Stimulated activated CD8-positive, alpha-beta memory T cell treated with anti-CD3 and anti-CD28 coated beads, Interleukin-12 subunit alpha, Interleukin-12 subunit beta, amount 100 ng/mL, for 24 hours (primary cell): ENCODE measurements at regions not wholly inside any gene's neighbourhood (a gene's known extent, or its start where the extent isn't known, plus 50 kb on each side); places are given as distances from the start of the nearest gene placed in this dataset.

ENCODE experiments used
- DNase-seq: peaks from one replicate; pipeline ENCODE4 v3.0.0-alpha.2; 2020; ENCODE audit errors: extremely low read depth

- no peak for DNase-seq
Observed at GRCh38 chr12:98213556-98213955, 301.8 kb upstream of the TMPO start.

GRCh38 chr12:98217257-98217656 lies 298.1 kb upstream of the TMPO start:
- DNase-seq = no peak

- no peak for DNase-seq
Observed at GRCh38 chr12:98220636-98221035, 294.8 kb upstream of the TMPO start.

DNA sequence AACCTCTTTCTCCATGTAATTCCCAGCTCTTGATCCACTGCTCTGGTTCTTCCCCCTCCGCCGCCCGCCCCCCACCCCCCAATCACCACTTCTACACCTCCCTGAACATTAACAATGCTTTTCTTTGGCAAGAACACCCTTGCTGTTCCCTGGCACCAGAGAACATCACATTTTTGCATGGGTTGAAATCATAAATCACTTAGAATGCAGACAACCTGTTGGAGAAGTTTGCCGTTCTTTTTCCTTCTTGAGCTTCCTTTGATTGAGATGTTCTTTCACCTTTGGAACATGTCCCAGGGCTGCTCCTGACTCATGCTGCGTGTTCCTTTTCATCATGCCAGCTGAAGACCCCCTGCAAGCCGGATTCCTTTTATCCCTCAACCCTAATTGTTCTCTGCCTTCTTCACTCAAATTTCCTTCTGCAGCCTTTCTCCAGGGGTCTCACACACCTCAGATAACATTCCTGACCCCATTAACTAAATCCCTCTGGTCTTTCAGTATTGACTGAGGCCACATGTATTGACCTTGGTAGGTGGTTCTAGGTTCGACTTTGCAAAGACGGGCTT lies 294.1 kb upstream of the TMPO start:
- no peak for DNase-seq

DNA sequence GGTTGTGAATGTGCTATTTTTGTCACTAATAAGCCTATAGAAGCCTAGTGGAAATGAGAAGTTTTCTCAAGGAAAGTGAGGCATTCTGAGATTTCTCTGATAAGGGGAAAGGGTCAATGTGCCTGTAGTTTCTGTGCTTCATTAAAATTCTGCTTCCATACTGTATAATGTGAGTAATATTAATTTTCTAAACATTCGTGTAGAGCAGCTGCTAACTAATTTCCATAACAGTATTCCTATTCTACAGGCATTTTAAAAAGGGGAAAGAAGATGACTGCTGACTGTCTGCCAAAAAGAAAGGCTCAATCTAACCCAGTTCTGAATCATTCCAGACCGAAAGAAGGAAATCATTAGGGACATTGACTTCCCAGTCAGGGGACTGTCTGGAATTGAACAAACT lies 293.3 kb upstream of the TMPO start:
- DNase-seq = no peak

- no peak for DNase-seq
Observed at GRCh38 chr12:98224584-98225221, 290.7 kb upstream of the TMPO start.

- no peak for DNase-seq
Observed at GRCh38 chr12:98227162-98227561, 288.2 kb upstream of the TMPO start.

DNA sequence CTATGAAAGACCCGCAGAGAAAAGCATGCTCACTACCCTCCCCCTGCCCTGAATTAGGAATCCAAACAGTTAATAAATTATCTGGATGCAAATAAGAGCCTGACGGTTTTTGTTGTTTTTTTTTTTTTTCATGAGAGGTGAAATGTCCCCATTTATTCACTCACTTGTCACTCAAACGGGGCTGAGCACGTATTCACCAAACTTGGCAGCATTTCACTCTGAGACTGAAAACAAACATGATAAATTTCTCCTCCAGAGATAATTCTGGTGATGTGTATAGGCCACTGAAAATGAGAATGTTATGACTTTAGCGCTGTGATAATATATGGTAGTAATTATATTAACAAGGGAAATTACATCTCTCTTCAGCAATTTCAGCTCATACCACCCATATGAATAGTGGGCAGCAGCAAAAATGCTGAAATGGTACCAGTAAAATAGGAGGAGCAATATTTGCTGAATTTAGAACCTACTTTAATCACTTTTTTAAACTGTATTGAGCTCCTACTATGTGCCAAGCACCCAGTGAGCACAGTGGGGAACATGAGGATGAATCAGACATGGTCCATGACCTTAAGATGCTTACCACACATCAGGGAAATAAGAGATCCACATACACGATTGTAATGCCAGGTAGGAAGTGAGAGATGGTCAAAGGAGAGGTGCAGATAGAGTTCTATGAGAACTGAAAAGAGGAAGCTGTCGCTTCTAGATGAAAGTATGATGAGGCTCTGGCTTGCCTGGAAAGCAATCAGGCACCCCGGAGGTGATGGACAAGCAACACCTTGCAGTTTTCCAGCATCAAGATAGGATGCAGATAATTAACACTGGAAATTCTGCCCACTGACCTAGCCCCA lies 286.5 kb upstream of the TMPO start:
- DNase-seq = no peak

DNA sequence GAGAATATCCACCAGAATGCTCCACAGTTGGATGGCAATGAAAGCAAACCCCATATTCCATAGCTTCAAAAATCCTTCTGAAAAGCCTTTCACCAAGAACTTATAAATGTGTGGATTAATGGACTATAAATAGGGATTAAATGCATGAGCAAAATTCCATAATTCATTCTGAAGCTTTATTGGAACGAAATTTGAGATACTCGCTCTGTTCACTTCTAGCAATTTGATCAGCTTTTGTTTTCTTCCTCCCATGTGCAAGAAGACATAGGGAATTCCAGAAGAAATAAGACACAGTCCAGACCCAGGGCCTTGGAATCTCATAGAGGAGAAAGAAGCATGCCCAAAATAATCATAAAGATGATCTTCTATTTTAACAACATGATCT lies 285.9 kb upstream of the TMPO start:
- no peak for DNase-seq

DNA sequence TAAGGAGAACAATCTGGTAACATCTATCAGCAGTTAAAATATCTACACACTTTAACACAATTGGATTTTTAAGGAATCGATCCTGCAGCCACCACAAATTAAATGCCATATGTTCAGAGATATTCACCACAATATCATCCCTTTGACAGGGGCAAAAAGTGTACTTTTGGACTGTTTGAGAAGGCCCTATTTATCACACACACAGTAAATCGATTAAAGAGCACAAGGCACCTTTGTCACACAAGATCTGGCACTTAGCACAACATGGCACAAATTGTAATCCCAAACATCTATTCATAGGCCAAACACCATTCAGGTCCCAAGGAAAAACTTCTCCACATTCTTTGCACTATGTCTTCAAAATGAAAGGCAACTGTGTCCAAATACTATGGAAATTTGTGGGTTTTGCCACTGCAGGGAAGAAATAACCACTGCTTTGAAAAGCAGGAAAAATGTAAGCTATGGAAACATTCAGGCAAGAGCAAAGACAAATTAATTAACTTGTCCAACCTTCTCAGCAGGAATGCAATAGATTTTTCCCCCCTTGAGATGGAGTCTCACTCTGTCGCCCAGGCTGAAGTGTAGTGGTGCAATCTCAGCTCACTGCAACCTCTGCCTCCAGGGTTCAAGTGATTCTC lies 282.5 kb upstream of the TMPO start:
- no peak for DNase-seq

- DNase-seq = no peak
Observed at GRCh38 chr12:98235301-98235700, 280.1 kb upstream of the TMPO start.

- DNase-seq = no peak
Observed at GRCh38 chr12:98238515-98239130, 276.8 kb upstream of the TMPO start.

GRCh38 chr12:98243190-98243589 lies 272.2 kb upstream of the TMPO start:
- no peak for DNase-seq

- no peak for DNase-seq
Observed at GRCh38 chr12:98244136-98244535, 271.3 kb upstream of the TMPO start.

DNA sequence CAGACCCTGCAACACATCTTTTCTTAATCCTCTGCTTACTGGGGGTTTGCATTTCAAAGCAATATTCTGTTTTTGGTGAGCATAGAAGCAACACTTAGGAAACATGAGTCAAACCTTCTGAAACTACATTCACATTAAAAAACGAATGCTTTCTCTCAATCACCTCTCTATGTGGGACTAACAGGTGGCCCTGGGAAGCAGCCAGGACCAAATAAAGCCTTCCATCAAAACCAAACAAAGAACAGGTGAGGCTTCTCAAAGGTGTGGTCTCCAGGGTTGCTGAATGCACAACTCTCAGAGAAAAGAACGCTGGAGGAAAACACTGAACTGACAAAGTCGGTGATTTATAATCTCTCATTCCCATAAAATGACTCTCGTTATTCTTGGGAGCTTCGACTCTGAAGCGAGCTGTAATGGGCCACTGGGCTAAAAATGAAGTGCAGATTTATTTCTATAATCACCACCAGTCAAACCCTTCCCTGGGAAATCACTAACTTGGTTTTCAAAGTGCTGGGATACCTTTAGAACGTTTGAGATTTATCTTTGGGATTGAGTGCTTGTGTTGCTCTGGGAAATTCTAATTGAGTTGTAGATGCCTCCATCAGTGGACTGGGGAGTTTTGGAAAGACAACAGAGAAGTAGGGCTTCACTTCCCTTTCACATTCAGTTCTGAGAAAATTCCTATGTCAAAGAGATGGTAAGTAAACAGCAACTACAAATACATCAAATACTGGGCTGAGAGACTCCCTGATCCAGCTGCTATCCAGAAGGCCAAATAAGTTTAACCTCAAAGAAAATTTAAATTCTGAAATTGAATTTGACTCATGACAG lies 262.0 kb upstream of the TMPO start:
- DNase-seq = no peak

DNA sequence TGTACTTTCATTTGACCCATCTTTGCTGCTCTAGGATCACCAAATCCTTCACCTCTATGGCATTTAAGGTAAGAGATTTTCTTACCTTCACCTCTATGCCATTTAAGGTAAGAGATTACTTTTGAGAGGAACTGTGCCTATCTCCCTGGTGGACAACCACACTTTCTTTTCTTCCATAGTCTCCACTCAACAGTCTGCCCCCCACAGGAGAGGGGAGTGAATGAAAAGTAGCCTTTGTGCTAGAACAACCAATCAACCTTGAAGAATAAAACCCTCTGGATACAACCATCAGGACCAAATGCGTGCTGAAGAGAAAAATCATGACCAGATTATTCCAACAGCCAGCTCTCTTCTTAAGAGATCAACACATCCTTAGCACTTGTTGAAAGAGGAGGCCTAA lies 258.6 kb upstream of the TMPO start:
- DNase-seq = no peak

GRCh38 chr12:98259693-98260092 lies 255.7 kb upstream of the TMPO start:
- no peak for DNase-seq

GRCh38 chr12:98260276-98260675 lies 255.1 kb upstream of the TMPO start:
- DNase-seq = no peak

DNA sequence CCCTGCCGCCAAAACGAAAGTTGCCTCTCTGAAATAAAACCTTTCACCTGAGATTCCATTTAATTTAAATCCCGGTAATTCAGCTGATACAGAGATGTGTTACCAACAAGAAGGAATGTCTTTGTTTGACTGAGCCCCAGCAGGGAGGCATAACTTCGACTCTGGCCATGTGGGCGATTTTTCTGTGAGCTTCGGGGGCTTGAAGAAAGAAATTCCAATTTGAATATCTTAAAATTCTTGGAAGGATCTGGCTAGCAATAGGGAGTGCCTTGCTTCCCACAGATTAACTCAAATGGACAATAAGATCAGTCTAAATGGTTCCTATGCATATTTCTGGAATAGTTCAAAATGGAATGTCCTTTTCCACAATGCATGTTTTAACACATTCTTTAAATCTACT lies 252.5 kb upstream of the TMPO start:
- DNase-seq = no peak

DNA sequence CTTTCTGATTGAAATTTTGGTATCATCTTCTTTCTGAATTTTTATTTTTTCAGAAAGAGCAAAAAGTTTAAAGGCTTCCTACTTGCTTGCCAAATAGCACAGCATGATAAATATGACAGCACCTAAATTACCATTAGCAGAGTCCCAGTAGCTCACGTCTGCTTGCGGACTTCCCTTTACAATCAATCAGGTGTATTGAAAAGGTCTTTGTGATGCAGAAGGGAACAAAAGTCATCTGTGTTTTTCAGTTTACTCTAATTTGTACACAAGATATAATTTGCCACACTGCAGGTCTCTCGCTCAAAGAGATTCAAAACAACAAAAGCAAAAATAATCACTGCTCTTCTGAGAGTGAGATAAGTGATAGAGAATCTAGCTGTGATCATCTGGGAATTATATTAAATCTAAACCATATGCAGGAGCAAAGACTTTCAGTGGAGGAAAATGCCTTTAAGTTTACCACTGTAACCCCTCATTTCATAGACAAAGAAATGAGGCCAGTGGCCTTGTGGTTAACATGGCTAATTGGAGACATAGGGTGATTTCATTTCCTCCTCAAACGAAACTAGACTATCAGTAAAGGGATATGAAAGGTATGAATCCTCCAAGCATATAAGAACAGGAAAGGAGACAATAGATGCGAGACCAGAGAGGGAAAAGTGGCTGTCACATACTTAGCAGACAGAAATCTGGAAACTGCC lies 240.8 kb upstream of the TMPO start:
- DNase-seq = no peak

DNA sequence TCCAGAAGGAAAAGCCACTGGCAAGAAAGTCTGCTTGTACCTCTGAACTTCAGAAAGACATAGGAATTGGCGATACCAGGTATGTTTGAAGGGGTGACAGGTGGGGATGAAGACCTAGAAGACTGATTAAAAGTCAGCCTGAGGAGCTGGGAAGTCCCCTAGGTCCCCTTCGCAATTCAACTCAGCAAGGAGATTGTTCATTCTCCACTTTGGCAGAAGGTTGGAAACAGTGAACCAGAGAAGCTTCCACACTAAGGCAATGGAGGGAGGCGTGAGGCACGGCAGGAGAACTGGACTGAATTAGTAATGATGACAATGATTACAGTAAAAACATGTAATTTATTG lies 240.3 kb upstream of the TMPO start:
- DNase-seq = no peak
